Endothelial cell of umbilical vein (primary cell): ENCODE measurements at regions not wholly inside any gene's neighbourhood (a gene's known extent, or its start where the extent isn't known, plus 50 kb on each side); places are given as distances from the start of the nearest gene placed in this dataset.

Experiments
- BruUV-seq: library from RNA; stranded (reverse); fragments of 400-500 nt; replicated peaks from 2 replicates; lab custom pipeline; 2021; lab: Mats Ljungman, UMichigan
- CTCF ChIA-PET: fragments of 300-600, 350-600 bp; sonication (Branson Sonifier 250); formaldehyde crosslinking; loops from one replicate; lab custom pipeline; 2021; ENCODE audit warnings: antibody characterized with exemption, inconsistent platforms; lab: Charles Lee
- POLR2A ChIA-PET: fragments of 300-600, 350-600 bp; sonication (Branson Sonifier 250); formaldehyde crosslinking; loops from one replicate; lab custom pipeline; 2021; ENCODE audit warnings: antibody characterized with exemption, inconsistent platforms; lab: Charles Lee
- DNase-seq: peaks from one replicate; pipeline ENCODE4 v3.0.0-alpha.2; 2011; ENCODE audit warnings: low read depth, low spot score
- FAIRE-seq: peaks from 2 replicates; lab custom pipeline; 2011; peaks lifted over from hg19 to GRCh38; lab: Jason Lieb, UNC
- H2AFZ ChIP-seq: 2 replicates; pipeline ENCODE4 v1.6.0; 2012; ENCODE audit warnings: low read depth, low read length, control low read depth, inconsistent platforms
- H3K27ac ChIP-seq: 2 replicates; pipeline ENCODE4 v1.5.1; 2011; ENCODE audit warnings: low read depth, mild to moderate bottlenecking, control low read depth, low read length, moderate library complexity; ENCODE audit not compliant: insufficient read depth
- H3K27me3 ChIP-seq, 2 experiments: 2 replicates each; pipeline versions ENCODE4 v1.6.0 to v1.6.1; 2011; ENCODE audit warnings: low read length in 2 of 2, mixed read lengths in 1 of 2; ENCODE audit not compliant: control insufficient read depth in 2 of 2, insufficient read depth in 2 of 2
- H3K36me3 ChIP-seq, 2 experiments: 2 replicates in 1 of 2; 3 replicates in 1 of 2; pipeline ENCODE4 v1.5.1; 2011; ENCODE audit warnings: low read length in 2 of 2, mild to moderate bottlenecking in 1 of 2, moderate library complexity in 1 of 2; ENCODE audit not compliant: control insufficient read depth in 2 of 2, insufficient read depth in 2 of 2; ENCODE audit errors: extremely low read depth in 1 of 2
- H3K4me1 ChIP-seq: 3 replicates; pipeline ENCODE4 v1.5.1; 2011; ENCODE audit warnings: mild to moderate bottlenecking, low read length; ENCODE audit not compliant: control insufficient read depth, insufficient read depth; ENCODE audit errors: extremely low read depth
- H3K4me2 ChIP-seq: 2 replicates; pipeline ENCODE4 v1.6.1; 2011; ENCODE audit warnings: low read length, control low read depth, mixed read lengths; ENCODE audit not compliant: insufficient read depth
- H3K4me3 ChIP-seq, 3 experiments: fragments of 200-600 bp in 1 of 3; sonication (generic), shearing (Covaris generic) in 1 of 3; replicated peaks in 1 of 3; 2 replicates each; pipeline ENCODE4 v1.5.1; 2011 to 2016; ENCODE audit warnings: control low read depth in 3 of 3, low read length in 3 of 3, mild to moderate bottlenecking in 2 of 3, inconsistent platforms in 1 of 3, low read depth in 1 of 3, moderate library complexity in 1 of 3; ENCODE audit not compliant: insufficient read depth in 1 of 3
- H3K79me2 ChIP-seq: 2 replicates; pipeline ENCODE4 v1.6.0; 2012; ENCODE audit warnings: low read length, inconsistent platforms; ENCODE audit not compliant: control insufficient read depth, insufficient read depth
- H3K9ac ChIP-seq: replicated peaks from 2 replicates; pipeline ENCODE3; 2011; ENCODE audit warnings: low read length, control low read depth; ENCODE audit not compliant: insufficient read depth; ENCODE audit errors: extremely low read depth
- H3K9me1 ChIP-seq: replicated peaks from 3 replicates; pipeline ENCODE4 v1.6.0; 2011; ENCODE audit warnings: mild to moderate bottlenecking, low read length; ENCODE audit not compliant: control insufficient read depth, insufficient read depth; ENCODE audit errors: extremely low read depth
- H3K9me3 ChIP-seq: replicated peaks from 2 replicates; pipeline ENCODE4 v1.5.1; 2012; ENCODE audit warnings: low read length, inconsistent platforms; ENCODE audit not compliant: control insufficient read depth, insufficient read depth
- H4K20me1 ChIP-seq: replicated peaks from 2 replicates; pipeline ENCODE3; 2011; ENCODE audit warnings: mild to moderate bottlenecking, low read length; ENCODE audit not compliant: control insufficient read depth, insufficient read depth; ENCODE audit errors: extremely low read depth
- EZH2 ChIP-seq: IDR thresholded peaks from 2 replicates; pipeline ENCODE4 v1.6.1; 2012; ENCODE audit warnings: borderline replicate concordance, low read depth, mild to moderate bottlenecking, moderate library complexity, low read length, inconsistent platforms; ENCODE audit not compliant: severe bottlenecking
- FOS ChIP-seq: IDR thresholded peaks from 2 replicates; pipeline ENCODE4 v1.6.1; 2011; ENCODE audit warnings: mild to moderate bottlenecking, low read length, moderate library complexity, borderline replicate concordance; ENCODE audit not compliant: insufficient read depth
- GATA2 ChIP-seq: IDR thresholded peaks from 2 replicates; pipeline ENCODE4 v1.7.0; 2011; ENCODE audit warnings: low read depth, mild to moderate bottlenecking, moderate library complexity, mixed read lengths, low read length; ENCODE audit not compliant: insufficient read length, insufficient read depth
- JUN ChIP-seq: IDR thresholded peaks from 2 replicates; pipeline ENCODE4 v1.6.1; 2011; ENCODE audit warnings: borderline replicate concordance, low read depth; ENCODE audit not compliant: insufficient read length, insufficient read depth
- MAX ChIP-seq: IDR thresholded peaks from 2 replicates; pipeline ENCODE4 v1.6.1; 2011; ENCODE audit not compliant: insufficient read depth, insufficient read length
- MYC ChIP-seq: IDR thresholded peaks from one replicate; pipeline ENCODE4 v1.6.1; 2011; ENCODE audit warnings: mild to moderate bottlenecking, low read depth, low read length
- POLR2A ChIP-seq: IDR thresholded peaks from 2 replicates; pipeline ENCODE4 v1.6.1; 2012; ENCODE audit warnings: low read depth, mild to moderate bottlenecking, control low read depth, low read length
- POLR2AphosphoS5 ChIP-seq: IDR thresholded peaks from 2 replicates; pipeline ENCODE4 v1.6.1; 2012; ENCODE audit warnings: low read depth, mild to moderate bottlenecking, control low read depth, low read length, moderate library complexity; ENCODE audit not compliant: insufficient read depth
- dilution Hi-C: fragments of 300-500 bp; cut with MboI; formaldehyde crosslinking; loops from one replicate; pipeline ENCODE4 v1.15.0; 2019; ENCODE audit warnings: low sequenced_read_pairs; ENCODE audit not compliant: extremely low pct_ligation_motif_present
- intact Hi-C: fragments of 100-400 bp; cut with micrococcal nuclease; formaldehyde crosslinking; loops from one replicate; pipeline ENCODE4 v1.10.0; 2022
- TF ChIP-seq, protein P1 (sequence below), 2 donors: IDR thresholded peaks; 1 replicate in 1 of 2; 2 replicates in 1 of 2; pipeline ENCODE4 v1.5.1; 2011; ENCODE audit warnings: low read length in 2 of 2, mild to moderate bottlenecking in 2 of 2, moderate library complexity in 2 of 2, control low read depth in 1 of 2, inconsistent platforms in 1 of 2, low read depth in 1 of 2; ENCODE audit not compliant: insufficient read depth in 1 of 2; ENCODE audit errors: extremely low read depth in 1 of 2

DNA sequence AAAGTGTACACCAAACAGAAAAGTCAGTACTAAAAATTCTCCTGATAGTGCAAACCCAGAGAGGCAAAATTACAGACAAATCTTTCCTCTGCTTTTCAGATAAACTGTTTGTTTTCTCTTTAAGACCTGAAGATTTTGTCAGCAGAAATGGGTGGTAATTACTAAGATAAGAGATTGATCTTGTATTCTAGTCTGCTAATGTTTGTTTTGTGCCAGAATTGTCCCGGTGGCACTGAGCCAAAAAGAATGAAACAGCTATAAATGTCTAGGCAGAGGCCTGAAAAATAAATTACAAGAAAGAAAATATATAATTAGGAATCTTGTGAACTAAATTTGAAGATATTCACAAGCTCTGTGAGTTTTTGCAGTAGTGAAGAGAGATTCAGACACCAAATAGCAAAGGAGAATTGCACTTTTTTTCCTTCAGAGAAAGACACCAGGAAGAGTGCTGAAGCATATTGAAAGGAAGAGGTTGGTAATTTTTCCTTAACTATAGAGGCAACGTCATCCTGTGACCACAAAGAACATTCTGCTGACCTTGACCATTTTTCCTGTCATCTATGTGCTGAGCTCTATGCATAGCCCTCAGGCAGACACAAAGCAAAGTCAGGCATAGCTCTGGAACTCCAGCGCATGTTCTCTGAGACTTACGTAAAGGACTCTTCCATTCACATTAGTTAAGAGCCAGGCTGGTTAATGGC lies 314.5 kb upstream of the RASGEF1B start:
- H3K9me1 ChIP-seq, result no peaks in the 10 kb centered on the region
- H3K4me1 ChIP-seq, result no peaks in the 10 kb centered on the region
- dilution Hi-C loops, result no loop called here
- DNase-seq (peak; percentile 15), FAIRE-seq (no peak)
- H4K20me1 ChIP-seq, result no peaks in the 10 kb centered on the region
- BruUV-seq, result no TSS peak
- H3K79me2 ChIP-seq, result no peaks in the 10 kb centered on the region
- no peaks in the 10 kb centered on the region for H3K9me3 ChIP-seq
- no peak overlapping the region for H3K27ac ChIP-seq
- H2AFZ ChIP-seq, result no peak overlapping the region
- no peaks in the 10 kb centered on the region for H3K36me3 ChIP-seq
- intact Hi-C loops, result no loop called here
- TF ChIP-seq JUN (no peak), MYC (no peak), MAX (no peak)
- no peak overlapping the region for H3K4me2 ChIP-seq
- no peak overlapping the region for H3K9ac ChIP-seq
- ChIA-PET CTCF (interaction anchor here (1.4 kb wide), 1 partner anchor 10 kb away, joined by 3 read pairs; no protein-coding TSS in a partner anchor), POLR2A (no interaction called here)
- H3K4me3 ChIP-seq, result no peak overlapping the region
- no peaks in the 10 kb centered on the region for H3K27me3 ChIP-seq

DNA sequence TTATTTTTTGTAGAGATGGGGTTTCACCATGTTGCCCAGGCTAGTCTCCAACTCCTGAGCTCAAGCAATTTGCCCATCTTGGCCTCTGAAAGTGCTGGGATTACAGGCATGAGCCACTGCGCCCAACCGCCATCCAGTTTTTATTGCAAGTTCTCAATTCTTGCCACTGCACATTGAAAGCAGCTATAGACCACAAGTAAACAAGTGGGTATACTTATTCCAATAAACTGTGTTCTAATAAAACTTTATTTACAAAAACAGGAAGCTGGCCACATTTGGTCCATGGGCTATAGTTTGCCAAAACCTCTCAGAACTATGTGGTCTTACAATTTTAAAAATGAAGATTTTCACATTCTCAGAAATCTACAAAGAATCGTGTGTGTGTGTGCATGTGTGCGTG lies 313.6 kb upstream of the RASGEF1B start:
- H3K27ac ChIP-seq, result no peak overlapping the region
- DNase-seq, result no peak
- ChIA-PET POLR2A (no interaction called here), CTCF (interaction anchor here (1.4 kb wide), 1 partner anchor 9 kb away, joined by 3 read pairs; no protein-coding TSS in a partner anchor)
- BruUV-seq, result no TSS peak
- H3K9ac ChIP-seq, result no peak overlapping the region
- dilution Hi-C loops, result no loop called here
- no peaks in the 10 kb centered on the region for H3K27me3 ChIP-seq
- H2AFZ ChIP-seq, result no peak overlapping the region
- no peaks in the 10 kb centered on the region for H3K4me1 ChIP-seq
- TF ChIP-seq, protein P1, sequence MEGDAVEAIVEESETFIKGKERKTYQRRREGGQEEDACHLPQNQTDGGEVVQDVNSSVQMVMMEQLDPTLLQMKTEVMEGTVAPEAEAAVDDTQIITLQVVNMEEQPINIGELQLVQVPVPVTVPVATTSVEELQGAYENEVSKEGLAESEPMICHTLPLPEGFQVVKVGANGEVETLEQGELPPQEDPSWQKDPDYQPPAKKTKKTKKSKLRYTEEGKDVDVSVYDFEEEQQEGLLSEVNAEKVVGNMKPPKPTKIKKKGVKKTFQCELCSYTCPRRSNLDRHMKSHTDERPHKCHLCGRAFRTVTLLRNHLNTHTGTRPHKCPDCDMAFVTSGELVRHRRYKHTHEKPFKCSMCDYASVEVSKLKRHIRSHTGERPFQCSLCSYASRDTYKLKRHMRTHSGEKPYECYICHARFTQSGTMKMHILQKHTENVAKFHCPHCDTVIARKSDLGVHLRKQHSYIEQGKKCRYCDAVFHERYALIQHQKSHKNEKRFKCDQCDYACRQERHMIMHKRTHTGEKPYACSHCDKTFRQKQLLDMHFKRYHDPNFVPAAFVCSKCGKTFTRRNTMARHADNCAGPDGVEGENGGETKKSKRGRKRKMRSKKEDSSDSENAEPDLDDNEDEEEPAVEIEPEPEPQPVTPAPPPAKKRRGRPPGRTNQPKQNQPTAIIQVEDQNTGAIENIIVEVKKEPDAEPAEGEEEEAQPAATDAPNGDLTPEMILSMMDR (IDR thresholded peaks at IDR 0.05; ENCODE audit: extremely low read depth in 1 of 2, insufficient read depth in 1 of 2, low read depth in 1 of 2, low read length in 2 of 2), result no peak
- TF ChIP-seq MYC (no peak), POLR2AphosphoS5 (no peak), EZH2 (no peak), FOS (no peak), POLR2A (no peak), MAX (no peak), JUN (no peak), GATA2 (no peak)
- H3K79me2 ChIP-seq, result no peaks in the 10 kb centered on the region
- H3K36me3 ChIP-seq, result no peaks in the 10 kb centered on the region
- no peaks in the 10 kb centered on the region for H3K9me1 ChIP-seq
- no peak overlapping the region for H3K4me3 ChIP-seq
- intact Hi-C loops, result no loop called here
- no peak for FAIRE-seq
- H3K4me2 ChIP-seq, result no peak overlapping the region
- no peaks in the 10 kb centered on the region for H3K9me3 ChIP-seq
- no peaks in the 10 kb centered on the region for H4K20me1 ChIP-seq
